ENCODE measurements at regions not wholly inside any gene's neighbourhood (a gene's known extent, or its start where the extent isn't known, plus 50 kb on each side); places are given as distances from the start of the nearest gene placed in this dataset.

DNA sequence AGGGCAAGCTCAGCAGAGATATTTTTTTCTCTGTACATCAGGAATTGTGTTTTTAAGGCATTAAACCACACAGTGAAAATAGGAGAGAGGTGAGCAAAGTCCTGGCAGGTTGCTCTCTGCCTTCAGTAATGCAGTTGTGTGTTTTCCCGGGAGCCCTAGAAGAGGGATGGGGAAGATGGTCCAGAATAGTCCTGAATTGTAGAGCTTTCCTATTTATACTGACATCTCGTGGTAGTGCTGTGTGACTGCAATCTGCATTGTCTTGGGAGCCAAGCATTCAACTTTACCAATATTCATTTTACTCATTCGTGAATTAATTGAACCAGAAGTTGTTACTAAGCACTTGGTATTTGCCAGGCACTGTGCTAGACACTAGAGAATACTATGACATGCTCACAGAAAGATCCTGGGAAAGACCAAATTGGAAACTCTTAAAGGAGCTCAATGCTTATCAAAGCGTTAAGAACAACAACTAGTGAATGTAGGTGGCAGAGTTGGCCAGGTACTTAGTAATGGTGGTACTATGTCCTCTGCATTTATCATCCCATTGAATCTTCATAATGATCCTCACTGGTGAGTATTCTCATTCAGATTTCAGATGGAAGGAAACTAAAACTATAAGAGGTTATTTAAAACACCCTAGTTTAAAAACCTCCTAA is 214.6 kb downstream of the TRIB2 start:
- TF ChIP-seq POLR2A (IDR thresholded peaks at IDR 0.05) (no peak), EP300 (IDR thresholded peaks at IDR 0.05) (peak in 1 of 2 donors; percentile 45)
- TF ChIP-seq, protein P1, sequence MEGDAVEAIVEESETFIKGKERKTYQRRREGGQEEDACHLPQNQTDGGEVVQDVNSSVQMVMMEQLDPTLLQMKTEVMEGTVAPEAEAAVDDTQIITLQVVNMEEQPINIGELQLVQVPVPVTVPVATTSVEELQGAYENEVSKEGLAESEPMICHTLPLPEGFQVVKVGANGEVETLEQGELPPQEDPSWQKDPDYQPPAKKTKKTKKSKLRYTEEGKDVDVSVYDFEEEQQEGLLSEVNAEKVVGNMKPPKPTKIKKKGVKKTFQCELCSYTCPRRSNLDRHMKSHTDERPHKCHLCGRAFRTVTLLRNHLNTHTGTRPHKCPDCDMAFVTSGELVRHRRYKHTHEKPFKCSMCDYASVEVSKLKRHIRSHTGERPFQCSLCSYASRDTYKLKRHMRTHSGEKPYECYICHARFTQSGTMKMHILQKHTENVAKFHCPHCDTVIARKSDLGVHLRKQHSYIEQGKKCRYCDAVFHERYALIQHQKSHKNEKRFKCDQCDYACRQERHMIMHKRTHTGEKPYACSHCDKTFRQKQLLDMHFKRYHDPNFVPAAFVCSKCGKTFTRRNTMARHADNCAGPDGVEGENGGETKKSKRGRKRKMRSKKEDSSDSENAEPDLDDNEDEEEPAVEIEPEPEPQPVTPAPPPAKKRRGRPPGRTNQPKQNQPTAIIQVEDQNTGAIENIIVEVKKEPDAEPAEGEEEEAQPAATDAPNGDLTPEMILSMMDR (IDR thresholded peaks at IDR 0.05) = peak; percentile 77 to 89 (median 87)

All from tibial nerve (tissue), 4 donors.